Aorta (tissue), 5 donors: ENCODE measurements at regions not wholly inside any gene's neighbourhood (a gene's known extent, or its start where the extent isn't known, plus 50 kb on each side); places are given as distances from the start of the nearest gene placed in this dataset.

Experiments used
- ATAC-seq: fragments of 200-7000 bp; cut with Tn5 transposase; one replicate; pipeline ENCODE4 v1.9.1; 2022; ENCODE audit warnings: moderate library complexity; ENCODE audit not compliant: low FRiP score
- DNase-seq, 2 donors: peaks; one replicate each; pipeline ENCODE4 v3.0.0-alpha.2; 2020
- H3K27ac ChIP-seq, 2 donors: one replicate each; pipeline ENCODE4 v1.5.1; 2013; ENCODE audit warnings: low read length in 2 of 2, mild to moderate bottlenecking in 2 of 2, moderate library complexity in 2 of 2, control low read depth in 1 of 2, inconsistent platforms in 1 of 2, low read depth in 1 of 2
- H3K27me3 ChIP-seq, 2 donors: one replicate each; pipeline ENCODE4 v1.6.1; 2013; ENCODE audit warnings: control low read depth in 1 of 2, low read length in 1 of 2, mild to moderate bottlenecking in 1 of 2, moderate library complexity in 1 of 2; ENCODE audit not compliant: insufficient read depth in 2 of 2, control insufficient read depth in 1 of 2
- H3K36me3 ChIP-seq, 2 donors: one replicate each; pipeline ENCODE4 v1.6.1; 2013; ENCODE audit warnings: control low read depth in 1 of 2, low read length in 1 of 2, mild to moderate bottlenecking in 1 of 2; ENCODE audit not compliant: insufficient read depth in 2 of 2, control insufficient read depth in 1 of 2
- H3K4me1 ChIP-seq, 2 donors: one replicate each; pipeline ENCODE4 v1.6.1; 2013; ENCODE audit warnings: low read length in 2 of 2, control low read depth in 1 of 2, mild to moderate bottlenecking in 1 of 2, moderate library complexity in 1 of 2; ENCODE audit not compliant: insufficient read depth in 2 of 2, control insufficient read depth in 1 of 2
- H3K4me3 ChIP-seq, 2 donors: one replicate each; pipeline ENCODE4 v1.5.1; 2013; ENCODE audit warnings: low read length in 2 of 2, control low read depth in 1 of 2, mild to moderate bottlenecking in 1 of 2
- H3K9me3 ChIP-seq: one replicate; pipeline ENCODE4 v1.6.1; 2013; ENCODE audit warnings: mild to moderate bottlenecking, low read length; ENCODE audit not compliant: control insufficient read depth
- WGBS, 2 donors: extraction: QIAGEN DNeasy Blood & Tissue Kit; methylation state at CpG; one replicate each; pipeline ENCODE4 v1.1.7; 2013; 5-methylcytosine and 5-hydroxymethylcytosine counted together
- intact Hi-C, 2 donors: fragments of 100-400 bp; cut with DNase I; formaldehyde crosslinking; loops; one replicate each; pipeline versions ENCODE4 v1.14.2 to v1.15.0; 2022
- donor health status: healthy with polysubstance abuse.
- donor health status: Bipolar disorder and iron deficiency.
- donor health status: DM: no; HTN: no; CAD: no.
- donor health status: DM: no; HTN: no; CAD: no.
- donor health status: DM: yes; HTN: yes; CAD: no.

- WGBS, 2 donors, result 70 to 71% methylated on average over 2 of the region's 2 CpGs
- H3K36me3 ChIP-seq, result no peaks in the 10 kb centered on the region
- intact Hi-C loops, result no loop called here
- H3K9me3 ChIP-seq, result peaks cover 9% of the 10 kb centered on the region
- DNase-seq (no peak), ATAC-seq (no peak)
- no peaks in the 10 kb centered on the region for H3K4me1 ChIP-seq
- no peak overlapping the region for H3K27ac ChIP-seq
- no peak overlapping the region for H3K4me3 ChIP-seq
- no peaks in the 10 kb centered on the region for H3K27me3 ChIP-seq
Observed at GRCh38 chr17:79673517-79673916, 57.2 kb upstream of the ENPP7 start.

GRCh38 chr17:79672496-79672895 lies 58.2 kb upstream of the ENPP7 start:
- Histone ChIP-seq H3K4me1 (no peaks in the 10 kb centered on the region), H3K27ac (no peak overlapping the region), H3K9me3 (peaks cover 9% of the 10 kb centered on the region), H3K4me3 (no peak overlapping the region), H3K27me3 (no peaks in the 10 kb centered on the region), H3K36me3 (no peaks in the 10 kb centered on the region)
- ATAC-seq (no peak), DNase-seq (peak in 1 of 2 donors; percentile 30)
- 85 to 90% methylated on average over 5 of the region's 5 CpGs for WGBS, 2 donors
- intact Hi-C loops, result no loop called here

- intact Hi-C loops, result no loop called here
- H3K4me1 ChIP-seq, result no peaks in the 10 kb centered on the region
- DNase-seq, result peak in 1 of 2 donors; percentile 47
- H3K36me3 ChIP-seq, result no peaks in the 10 kb centered on the region
- no peaks in the 10 kb centered on the region for H3K27me3 ChIP-seq
- H3K9me3 ChIP-seq, result peaks cover 9% of the 10 kb centered on the region
- H3K27ac ChIP-seq, result no peak overlapping the region
- WGBS, 2 donors, result 18 to 22% methylated on average over 13 of the region's 13 CpGs
- H3K4me3 ChIP-seq, result no peak overlapping the region
- no peak for ATAC-seq
Observed at GRCh38 chr17:79671085-79671694, 59.6 kb upstream of the ENPP7 start.

GRCh38 chr17:79670537-79671084 lies 59.8 kb upstream of the RBFOX3 start:
- peak in 1 of 2 donors; percentile 35 for DNase-seq
- no peak overlapping the region for H3K4me3 ChIP-seq
- ATAC-seq, result no peak
- no peaks in the 10 kb centered on the region for H3K27me3 ChIP-seq
- peaks cover 9% of the 10 kb centered on the region for H3K9me3 ChIP-seq
- no peaks in the 10 kb centered on the region for H3K4me1 ChIP-seq
- intact Hi-C loops, result no loop called here
- H3K36me3 ChIP-seq, result no peaks in the 10 kb centered on the region
- H3K27ac ChIP-seq, result no peak overlapping the region
- 42% methylated on average over 15 of the region's 15 CpGs for WGBS, 2 donors

- DNase-seq (peak in 1 of 2 donors; percentile 49), ATAC-seq (no peak)
- Histone ChIP-seq H3K9me3 (peaks cover 9% of the 10 kb centered on the region), H3K27me3 (no peaks in the 10 kb centered on the region), H3K27ac (no peak overlapping the region), H3K36me3 (no peaks in the 10 kb centered on the region), H3K4me1 (no peaks in the 10 kb centered on the region), H3K4me3 (no peak overlapping the region)
- WGBS, 2 donors, result 21 to 23% methylated on average over 4 of the region's 4 CpGs
- intact Hi-C loops, result no loop called here
Observed at GRCh38 chr17:79669861-79670260, 59.0 kb upstream of the RBFOX3 start.

GRCh38 chr17:79668344-79669250 lies 57.7 kb upstream of the RBFOX3 start:
- H3K36me3 ChIP-seq, result no peaks in the 10 kb centered on the region
- H3K27ac ChIP-seq, result no peak overlapping the region
- DNase-seq (peak in 1 of 2 donors; percentile 66), ATAC-seq (no peak)
- 54 to 55% methylated on average over 17 of the region's 17 CpGs for WGBS, 2 donors
- no peaks in the 10 kb centered on the region for H3K27me3 ChIP-seq
- peaks cover 3% of the 10 kb centered on the region for H3K9me3 ChIP-seq
- intact Hi-C loops, result no loop called here
- no peak overlapping the region for H3K4me3 ChIP-seq
- no peaks in the 10 kb centered on the region for H3K4me1 ChIP-seq

- H3K36me3 ChIP-seq, result no peaks in the 10 kb centered on the region
- 83 to 88% methylated on average over 8 of the region's 8 CpGs for WGBS, 2 donors
- H3K27me3 ChIP-seq, result no peaks in the 10 kb centered on the region
- intact Hi-C loops, result no loop called here
- no peak for ATAC-seq
- no peak overlapping the region for H3K4me3 ChIP-seq
- DNase-seq, result peak in 1 of 2 donors; percentile 49
- H3K4me1 ChIP-seq, result no peaks in the 10 kb centered on the region
- H3K27ac ChIP-seq, result no peak overlapping the region
- H3K9me3 ChIP-seq, result no peaks in the 10 kb centered on the region
Observed at GRCh38 chr17:79667746-79668145, 56.9 kb upstream of the RBFOX3 start.

GRCh38 chr17:79667121-79667715 lies 56.4 kb upstream of the RBFOX3 start:
- WGBS, 2 donors, result 73 to 78% methylated on average over 14 of the region's 14 CpGs
- peak in 1 of 2 donors; percentile 27 for DNase-seq
- Histone ChIP-seq H3K4me1 (no peaks in the 10 kb centered on the region), H3K27ac (no peak overlapping the region), H3K27me3 (no peaks in the 10 kb centered on the region), H3K36me3 (no peaks in the 10 kb centered on the region), H3K9me3 (no peaks in the 10 kb centered on the region), H3K4me3 (no peak overlapping the region)
- ATAC-seq, result no peak
- intact Hi-C loops, result no loop called here
